NCI-H1417 treated with DMSO at 0.1 percent for 48 hours (cell line): ENCODE measurements at regions not wholly inside any gene's neighbourhood (a gene's known extent, or its start where the extent isn't known, plus 50 kb on each side); places are given as distances from the start of the nearest gene placed in this dataset.
"Not testable (repeated sequence)": the region's sequence is repeated elsewhere in the genome, so short reads cannot be mapped to it uniquely, and the experiment has no call there.

Source experiments
- DNase-seq: peaks from one replicate; lab custom pipeline; 2025; lab: John Stamatoyannopoulos, UW

DNA sequence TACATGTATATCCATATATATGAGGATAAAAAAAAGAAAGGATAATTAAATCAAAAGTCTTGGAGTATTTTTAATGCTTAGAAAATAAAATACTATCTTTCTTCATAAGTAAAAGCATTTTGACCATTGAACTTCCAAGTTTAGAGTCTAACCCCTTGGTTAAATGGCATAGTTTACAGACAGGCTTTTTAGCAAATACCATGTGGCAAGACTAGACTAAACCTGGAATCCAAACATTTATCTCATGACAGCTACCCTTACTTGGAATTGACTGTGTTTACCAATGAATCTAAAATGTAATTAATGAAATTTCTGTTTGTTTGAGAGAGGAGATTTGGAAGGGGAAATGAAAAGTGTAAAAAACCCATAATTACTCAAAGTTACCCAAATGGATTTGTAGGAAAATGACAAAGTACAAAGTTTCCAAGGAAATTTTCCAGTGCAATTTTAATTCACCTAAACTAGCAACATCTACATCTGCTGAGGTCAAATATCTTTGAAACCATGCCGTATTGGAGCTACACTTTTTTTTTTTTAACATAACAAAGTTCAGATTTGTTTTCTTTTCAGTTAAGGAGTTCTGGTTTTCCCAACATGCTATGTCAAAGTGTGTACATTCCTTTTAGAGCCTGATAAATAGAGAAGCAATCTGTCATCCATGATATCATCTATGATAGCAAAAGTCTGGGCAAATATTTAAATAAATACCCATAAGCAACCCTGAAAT lies 272.1 kb upstream of the DAB2 start:
- no peak for DNase-seq

DNA sequence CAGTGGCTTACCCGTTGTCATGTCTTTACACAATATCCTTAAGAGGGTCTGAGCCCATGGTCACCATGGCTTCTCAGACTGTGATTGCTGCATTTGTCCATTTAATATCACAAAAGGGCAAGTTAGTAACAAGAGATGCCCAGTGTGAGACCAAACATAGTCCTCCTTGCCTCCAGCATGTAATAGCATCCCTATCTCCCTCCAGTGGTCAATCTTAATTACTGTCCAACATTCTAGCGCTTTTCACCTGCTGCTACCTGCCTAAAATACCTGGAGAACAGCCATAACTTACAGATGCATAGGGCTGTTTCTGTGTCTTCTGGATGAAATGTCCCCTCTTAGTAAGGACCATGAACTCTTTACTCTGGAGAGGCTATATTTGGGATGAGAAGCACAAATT lies 267.2 kb upstream of the DAB2 start:
- DNase-seq, result no peak

DNA sequence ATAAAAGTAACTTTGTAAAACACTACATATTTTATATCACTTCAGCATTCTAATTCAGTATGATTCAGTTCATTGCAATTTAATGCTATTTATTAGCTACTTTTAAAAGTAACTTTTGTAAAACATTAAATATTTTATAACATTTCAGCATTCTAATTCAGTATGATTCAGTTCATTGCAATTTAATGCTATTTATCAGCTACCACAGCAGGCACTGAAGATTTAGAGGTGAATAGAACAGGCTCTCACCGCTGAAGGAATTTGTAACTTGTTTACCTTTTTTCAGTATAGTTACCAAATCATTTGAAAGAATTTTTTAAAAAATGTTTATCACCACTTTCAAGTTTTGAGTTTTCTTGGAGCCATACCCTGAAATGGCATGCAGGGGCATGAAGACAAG lies 266.4 kb upstream of the DAB2 start:
- no peak for DNase-seq

DNA sequence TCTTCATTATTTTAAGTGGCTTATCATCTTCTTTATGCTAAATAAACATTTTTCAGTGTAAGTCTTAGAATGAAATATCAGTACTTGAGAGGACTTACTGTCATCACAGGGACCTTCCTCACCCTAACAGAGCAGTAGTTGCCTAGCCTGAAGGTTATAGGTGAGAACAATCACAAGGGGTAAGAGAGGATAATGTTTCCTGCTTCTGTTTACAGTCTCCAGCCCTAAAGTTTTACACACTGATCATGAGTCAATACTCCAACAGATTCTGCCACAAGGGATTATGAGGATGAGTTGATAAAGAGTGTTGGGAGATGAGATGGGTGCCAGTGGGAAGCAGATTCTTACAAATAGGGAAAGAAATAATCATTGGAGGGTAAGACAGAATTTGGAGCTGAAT lies 265.1 kb upstream of the DAB2 start:
- no peak for DNase-seq

DNA sequence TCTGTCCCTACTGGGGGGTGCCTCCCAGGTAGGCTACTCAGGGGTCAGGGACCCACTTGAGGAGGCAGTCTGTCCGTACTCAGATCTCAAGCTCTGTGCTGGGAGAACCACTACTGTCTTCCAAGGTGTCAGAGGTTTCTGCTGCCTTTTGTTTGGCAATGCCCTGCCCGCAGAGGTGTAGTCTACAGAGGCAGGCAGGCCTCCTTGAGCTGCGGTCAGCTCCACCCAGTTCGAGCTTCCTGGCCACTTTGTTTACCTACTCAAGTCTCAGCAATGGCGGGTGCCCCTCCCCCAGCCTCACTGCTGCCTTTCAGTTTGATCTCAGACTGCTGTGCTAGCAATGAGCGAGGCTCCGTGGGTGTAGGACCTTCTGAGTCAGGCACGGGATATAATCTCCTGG lies 263.1 kb upstream of the DAB2 start:
- not testable (repeated sequence) for DNase-seq

DNA sequence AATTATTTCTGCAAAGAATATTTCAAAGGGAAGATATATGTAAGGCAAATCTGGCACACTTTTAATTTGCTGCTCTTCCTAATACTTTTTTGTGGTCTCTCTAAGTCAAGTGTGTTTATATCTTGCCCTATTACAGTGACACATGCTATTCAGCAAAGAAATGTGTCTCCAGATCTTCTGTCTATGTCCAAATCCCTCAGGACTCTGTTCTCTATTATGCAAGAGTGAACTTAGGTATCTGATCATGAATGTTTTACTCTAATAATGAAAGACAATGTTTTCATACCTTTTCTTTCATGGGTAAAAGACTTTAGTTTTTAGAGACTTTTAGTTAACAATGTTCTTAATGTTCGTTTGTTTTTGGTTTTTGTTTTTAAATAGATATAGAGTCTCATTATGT lies 255.4 kb upstream of the DAB2 start:
- no peak for DNase-seq

DNA sequence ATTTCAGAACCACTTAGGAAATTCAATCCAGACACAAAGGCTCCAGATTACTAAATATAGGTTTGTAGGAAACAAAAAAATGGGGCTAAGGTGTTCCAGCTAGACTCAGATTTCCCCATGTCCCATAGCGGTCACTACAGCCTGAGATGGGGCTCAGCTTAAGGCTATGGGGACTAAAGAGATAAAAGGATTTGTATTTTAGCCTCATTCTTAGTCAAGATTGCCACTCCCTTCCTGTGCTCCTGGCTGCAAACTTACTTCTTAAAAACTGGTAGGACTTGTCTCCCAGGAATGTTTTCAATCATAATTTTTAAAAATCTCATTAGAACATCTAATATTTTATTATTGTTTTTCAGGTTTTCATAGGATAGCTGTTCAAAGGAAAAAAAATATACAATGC lies 253.8 kb upstream of the DAB2 start:
- no peak for DNase-seq

DNA sequence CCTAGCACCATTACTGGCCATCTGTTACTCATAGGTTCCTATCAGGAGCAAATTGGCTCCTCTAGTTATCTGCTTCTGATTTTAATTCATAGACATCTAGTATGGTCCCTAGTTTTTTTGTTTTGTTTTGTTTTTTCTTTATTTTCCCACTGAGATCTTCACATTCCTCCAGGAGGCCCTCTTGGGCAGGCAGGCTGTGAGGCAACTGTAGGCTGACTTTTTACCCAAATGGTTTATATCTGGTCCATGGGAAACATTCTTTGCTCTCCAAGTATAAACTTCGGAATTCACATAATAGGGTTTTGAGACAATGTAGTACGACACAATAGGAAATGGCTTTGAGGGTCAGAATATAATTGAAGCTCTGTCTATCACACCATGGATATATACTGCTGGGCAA lies 250.9 kb upstream of the DAB2 start:
- DNase-seq, result no peak

DNA sequence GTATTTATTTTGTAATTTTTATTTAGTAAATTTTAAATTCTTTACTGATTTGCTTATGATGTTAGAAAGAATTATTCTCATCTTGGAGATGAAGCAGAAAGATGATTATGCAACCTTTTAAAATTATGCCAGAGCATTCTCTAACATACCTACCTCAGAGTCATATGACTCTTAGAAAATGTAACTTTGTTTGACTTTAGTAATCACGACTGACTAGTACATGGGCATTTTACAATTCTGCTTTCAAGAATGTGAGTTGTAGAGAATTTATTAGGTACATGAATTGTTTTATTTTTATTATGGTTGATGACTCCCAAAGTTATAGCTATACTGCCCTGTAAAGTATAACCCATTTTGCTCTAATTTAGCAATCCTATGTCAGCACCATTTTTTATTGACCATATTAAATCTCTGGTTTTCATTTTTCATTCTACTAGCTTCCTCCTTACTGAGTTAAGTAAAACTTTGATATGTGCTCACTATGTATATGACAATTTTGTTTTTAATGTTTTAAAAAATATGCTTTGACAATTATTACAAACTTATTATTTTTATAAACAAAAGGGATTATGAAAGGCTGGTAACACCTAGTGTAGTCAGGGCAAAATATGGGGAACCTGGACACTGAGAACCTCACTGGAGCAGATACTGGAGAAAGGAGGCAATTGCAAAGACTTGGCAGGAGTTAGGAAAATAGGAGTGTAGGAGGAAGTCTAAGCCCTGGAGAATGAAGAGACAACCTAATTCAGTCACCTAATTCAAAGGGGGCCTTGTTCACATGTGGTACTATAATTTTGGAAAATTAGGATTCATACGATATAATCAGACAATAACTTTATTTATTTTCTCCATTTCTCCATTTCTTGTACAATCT lies 249.7 kb upstream of the DAB2 start:
- DNase-seq, result no peak

DNA sequence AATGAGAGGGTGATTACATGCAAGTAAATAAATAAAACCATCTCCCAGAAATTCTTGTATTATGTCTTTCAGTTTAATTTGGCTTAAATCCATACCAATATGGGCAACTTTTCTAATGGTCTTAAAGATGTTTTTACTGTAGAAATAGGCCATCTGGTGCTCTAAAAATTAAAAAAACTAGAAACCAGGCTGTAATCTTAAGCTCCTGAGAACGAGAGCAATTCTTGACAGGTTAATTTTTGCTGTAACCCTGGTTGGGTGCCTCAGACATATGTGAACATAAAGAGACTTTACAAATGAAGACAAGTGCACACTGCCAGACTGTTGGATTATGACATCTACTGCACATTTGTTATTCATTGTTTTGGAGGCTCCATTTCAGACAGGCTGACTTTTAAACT lies 246.8 kb upstream of the DAB2 start:
- DNase-seq, result no peak

DNA sequence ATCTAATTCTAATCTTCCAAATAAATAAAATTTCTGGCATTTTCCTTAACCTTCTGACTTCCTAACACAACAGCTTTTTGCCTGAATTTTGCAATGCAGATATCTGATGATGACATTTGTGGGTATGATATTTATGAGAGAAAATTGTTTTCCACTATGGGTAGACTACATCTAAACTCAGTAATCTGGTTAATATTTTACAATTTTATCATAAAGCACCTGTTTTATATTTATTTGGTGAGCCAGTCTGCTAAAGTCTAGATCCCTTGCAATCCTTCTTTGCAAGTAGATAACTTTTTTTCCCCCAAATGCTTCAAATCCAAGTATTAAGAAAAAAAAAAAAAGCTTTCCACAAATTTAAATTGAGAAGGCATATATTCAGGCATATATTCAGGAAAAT lies 246.2 kb upstream of the DAB2 start:
- no peak for DNase-seq

DNA sequence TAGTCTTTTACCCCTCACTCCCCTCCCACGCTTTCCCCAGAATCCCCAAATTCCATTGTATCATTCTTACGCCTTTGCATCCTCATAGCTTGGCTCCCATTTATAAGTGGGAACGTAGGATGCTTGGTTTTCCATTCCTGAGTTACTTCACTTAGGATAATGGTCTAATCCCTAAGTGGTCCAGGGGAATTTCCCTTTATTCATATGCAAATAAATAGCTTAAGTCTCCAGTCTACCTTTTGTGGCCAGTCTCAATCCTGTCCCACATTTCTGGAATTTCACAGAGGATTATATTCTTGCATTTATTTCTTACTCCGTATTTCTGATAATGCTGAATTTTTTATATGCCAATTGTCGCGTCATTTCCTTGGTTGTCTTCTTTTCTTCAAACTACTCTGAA lies 245.6 kb upstream of the DAB2 start:
- DNase-seq, result no peak

DNA sequence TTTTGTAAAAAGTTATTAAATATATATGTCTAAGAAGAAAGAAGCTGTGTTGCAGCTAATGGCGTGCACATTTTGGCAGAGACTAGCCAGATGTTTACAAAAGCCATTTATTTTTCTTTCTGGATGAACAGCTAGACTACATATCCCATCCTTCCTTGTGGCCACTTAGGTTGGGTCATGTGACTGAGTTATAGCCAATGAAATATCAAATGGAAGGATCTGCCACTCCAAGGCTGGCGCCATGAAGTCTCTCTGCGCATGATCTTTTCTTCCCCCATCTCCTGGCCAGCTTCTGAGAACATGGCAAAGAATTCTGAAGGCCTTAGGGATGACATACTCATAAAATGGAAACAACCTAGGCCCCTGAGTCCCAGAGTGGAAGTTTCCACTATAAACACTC lies 244.2 kb upstream of the DAB2 start:
- no peak for DNase-seq

DNA sequence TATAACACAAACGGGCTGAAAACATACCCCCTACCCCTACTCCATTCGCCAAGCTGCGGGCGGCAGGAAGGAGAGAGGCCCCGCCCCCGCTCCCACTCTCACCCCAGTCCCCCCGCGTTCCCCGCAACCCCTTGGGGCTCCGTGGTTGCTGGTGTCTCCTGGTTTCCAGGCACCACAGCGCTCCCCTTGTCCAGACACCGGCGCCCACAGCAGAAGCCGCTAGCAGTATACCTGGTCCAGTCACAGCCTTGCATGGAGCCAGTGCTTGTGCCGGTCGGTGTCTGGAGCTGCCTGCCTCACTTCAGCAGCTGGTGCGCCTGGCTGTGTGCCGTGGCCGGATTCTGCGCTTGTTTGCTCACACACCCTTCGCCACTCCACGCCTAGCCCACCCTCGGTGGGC lies 240.5 kb upstream of the DAB2 start:
- no peak for DNase-seq

DNA sequence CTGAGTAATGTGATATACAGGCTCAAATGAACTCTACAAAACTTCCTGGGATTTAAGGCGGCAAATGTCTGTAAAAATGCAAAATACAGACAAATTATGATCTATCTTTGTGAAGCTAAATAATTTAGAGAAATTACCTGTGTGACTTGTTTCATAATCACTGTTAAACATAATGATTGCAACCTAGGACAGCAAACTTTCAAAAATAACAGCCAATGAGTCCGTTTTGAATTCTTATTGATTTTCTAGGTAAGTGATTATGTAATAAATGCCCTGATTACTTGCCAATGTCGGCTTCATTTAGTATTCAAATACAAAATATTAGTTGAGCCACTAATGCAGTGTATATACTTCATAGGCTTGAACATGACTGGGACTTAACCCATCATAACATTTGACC lies 238.2 kb upstream of the DAB2 start:
- no peak for DNase-seq

DNA sequence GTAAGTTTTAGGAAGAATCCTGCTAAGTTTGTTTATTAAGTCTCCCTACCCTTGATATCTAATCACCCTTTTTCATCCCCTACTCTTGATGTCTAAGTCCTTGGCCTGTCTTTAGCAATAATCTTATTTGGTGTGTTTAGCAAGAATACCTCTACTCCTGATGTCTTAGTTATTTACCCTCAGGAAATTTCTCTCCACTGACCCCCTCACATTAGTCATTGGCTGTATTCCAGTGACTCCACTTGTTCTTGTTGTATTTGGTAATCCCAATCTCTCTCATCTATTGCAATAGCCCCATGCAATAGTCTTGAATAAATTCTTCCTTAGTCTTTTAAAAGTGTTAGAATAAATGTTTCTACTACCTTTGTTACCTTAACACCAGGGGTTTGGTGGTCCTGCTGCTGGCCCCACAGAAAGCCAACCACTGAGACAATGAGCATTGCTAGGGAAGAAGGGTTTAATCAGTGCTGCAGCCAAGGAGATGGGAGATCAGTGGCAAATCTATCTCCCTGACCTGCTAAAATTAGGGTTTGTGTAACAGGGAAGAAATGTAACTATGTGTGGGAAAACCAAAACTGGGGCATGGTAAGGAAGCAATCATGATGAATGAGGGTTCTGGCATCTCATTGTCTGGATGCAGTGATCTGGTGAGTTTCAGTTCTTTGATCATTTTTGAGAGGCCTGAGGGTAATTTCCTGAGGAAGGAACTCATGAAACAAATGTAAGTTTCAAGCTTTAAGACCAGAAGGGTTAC lies 236.4 kb upstream of the DAB2 start:
- DNase-seq, result no peak

DNA sequence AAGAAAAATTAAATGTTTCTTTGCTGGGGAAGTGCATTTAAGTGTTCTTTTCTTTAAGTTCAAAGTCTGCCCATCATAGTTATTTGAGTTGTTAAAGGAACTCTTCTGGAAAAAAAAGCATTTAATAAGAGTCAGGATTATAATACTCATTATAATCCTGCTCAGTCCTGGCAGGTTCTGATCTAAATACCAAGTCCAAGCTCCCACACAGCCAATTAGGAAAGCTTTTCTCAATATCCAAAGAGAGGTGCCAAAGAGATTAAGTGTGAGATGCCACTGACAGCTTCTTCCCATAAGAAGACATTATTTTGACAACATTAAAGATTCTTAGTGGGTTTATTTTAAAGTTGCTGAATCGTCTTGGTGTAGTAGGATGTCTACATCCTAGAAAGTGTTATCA lies 235.2 kb upstream of the DAB2 start:
- no peak for DNase-seq

DNA sequence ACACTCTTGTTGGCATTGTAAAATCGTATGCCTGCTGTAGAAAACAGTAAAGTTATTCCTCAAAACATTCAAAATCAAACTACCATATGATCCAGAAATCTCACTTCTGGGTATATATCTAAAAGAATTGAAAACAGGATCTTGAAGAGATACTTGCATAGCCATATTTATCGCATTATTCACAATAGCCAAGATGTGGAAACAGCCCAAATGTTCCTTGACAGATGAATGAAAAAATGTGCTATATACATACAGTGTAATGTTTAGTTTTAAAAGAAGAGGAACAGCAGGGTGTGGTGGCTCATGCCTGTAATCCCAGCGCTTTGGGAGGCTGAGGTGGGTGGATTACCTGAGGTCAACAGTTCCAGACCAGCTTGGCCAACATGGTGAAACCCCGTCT lies 234.1 kb upstream of the DAB2 start:
- no peak for DNase-seq

DNA sequence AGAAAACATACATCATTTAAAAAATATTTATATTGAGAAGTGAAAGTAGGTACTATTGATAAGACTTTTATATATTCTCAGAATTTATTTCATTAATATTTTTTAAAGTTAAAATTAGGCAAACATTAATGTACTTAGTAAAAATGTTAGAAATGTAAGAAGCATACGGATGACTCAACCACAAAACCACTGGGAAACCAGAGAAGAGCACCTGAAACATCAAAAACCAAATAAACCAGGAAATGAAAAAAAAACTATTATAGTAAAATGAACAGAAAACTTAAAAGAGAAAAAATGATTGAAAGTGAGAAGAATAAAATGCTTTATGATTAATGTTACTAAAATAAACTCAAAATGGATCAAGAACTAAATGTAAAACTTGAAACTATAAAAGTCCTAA lies 233.2 kb upstream of the DAB2 start:
- DNase-seq, result no peak

DNA sequence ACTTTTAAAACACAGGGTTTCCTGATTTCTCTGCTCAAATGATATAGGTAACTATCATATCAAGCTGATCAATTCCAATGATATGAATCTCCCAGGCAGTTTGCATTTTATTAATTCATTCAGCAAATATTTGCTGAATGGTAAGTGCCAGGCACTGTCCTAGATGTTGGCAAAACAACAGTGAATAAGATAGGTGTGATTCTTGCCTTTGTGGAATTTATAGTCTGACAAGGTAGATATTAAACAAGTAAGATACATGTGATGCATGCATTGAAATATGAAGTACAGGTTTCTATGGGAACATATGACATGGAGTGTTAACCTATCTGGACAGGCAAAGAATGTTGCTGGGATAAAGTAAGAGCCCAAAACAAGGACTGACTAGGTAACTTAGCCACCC lies 231.8 kb upstream of the DAB2 start:
- no peak for DNase-seq

DNA sequence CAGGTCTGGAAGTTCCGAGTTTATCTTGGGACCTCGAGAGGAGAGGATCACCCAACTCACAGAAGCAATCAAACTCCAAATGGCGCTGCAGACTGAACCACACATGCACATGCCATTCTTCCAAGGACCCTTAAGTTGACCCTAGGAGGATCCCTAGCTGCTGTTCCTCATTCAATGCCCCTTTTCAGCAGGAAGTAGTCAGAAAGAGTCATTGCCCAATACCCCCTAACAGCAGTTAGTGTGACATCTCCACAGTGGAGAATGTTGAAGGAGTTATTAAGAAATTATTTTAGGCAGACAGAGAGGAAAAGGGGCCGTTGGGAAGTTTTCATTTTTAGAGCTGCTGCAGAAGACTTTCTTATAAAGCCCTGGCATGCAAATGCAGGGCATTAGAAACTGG lies 229.9 kb upstream of the DAB2 start:
- DNase-seq, result no peak

DNA sequence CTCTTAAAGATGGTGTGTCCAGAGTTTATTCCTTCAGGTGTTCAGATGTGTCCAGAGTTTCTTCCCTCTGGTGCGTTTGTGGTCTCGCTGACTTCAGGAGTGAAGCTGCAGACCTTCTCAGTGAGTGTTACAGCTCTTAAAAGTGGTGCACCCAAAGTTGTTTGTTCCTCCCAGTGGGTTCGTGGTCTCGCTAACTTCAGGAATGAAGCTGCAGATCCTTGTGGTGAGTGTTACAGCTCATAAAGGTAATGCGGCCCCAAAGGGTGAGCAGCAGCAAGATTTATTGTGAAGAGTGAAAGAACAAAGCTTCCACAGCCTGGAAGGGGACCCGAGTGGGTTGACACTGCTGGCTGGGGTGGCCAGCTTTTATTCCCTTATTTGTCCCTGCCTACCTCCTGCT lies 227.7 kb upstream of the DAB2 start:
- DNase-seq, result not testable (repeated sequence)

DNA sequence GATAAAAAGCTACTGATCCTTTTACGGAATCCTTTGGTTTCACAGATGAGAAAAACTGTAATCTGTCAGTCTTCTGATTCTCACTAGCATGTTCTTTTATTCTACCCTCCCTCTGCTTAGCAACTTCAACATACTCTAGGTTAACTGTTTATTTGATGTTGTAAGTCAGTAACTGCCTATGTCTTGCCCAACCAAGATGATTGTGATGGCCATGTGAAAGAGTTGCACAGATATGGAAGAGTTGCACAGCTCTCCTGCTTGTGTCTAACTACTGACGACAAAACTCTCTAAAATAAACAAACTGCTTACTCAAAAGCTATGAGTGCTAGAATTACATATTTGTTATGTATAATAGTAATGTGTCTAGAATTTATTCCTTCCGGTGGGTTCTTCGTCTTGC lies 227.3 kb upstream of the DAB2 start:
- no peak for DNase-seq
